Transverse colon (tissue), 4 donors: ENCODE measurements at regions not wholly inside any gene's neighbourhood (a gene's known extent, or its start where the extent isn't known, plus 50 kb on each side); places are given as distances from the start of the nearest gene placed in this dataset.

Experiments
- EP300 ChIP-seq: sonication (generic); formaldehyde crosslinking; IDR thresholded peaks from one replicate; pipeline ENCODE4 v1.6.1; 2017; ENCODE audit warnings: antibody characterized with exemption, low read depth
- POLR2AphosphoS5 ChIP-seq, 3 donors: sonication (generic); formaldehyde crosslinking; IDR thresholded peaks; one replicate each; pipeline ENCODE4 v1.6.1; 2016; ENCODE audit warnings: antibody characterized with exemption in 3 of 3
- TF ChIP-seq, protein P1 (sequence below), 5 experiments: fragments of 200-600 bp in 3 of 5; fragments of 450-650 bp in 2 of 5; sonication (generic) in 3 of 5; IDR thresholded peaks; 1 replicate in 2 of 5; 2 replicates in 3 of 5; pipeline ENCODE4 v1.5.1; 2016 to 2017; ENCODE audit warnings: antibody characterized with exemption in 5 of 5, inconsistent platforms in 3 of 5, mild to moderate bottlenecking in 2 of 5, moderate library complexity in 1 of 5

- TF ChIP-seq, protein P1, sequence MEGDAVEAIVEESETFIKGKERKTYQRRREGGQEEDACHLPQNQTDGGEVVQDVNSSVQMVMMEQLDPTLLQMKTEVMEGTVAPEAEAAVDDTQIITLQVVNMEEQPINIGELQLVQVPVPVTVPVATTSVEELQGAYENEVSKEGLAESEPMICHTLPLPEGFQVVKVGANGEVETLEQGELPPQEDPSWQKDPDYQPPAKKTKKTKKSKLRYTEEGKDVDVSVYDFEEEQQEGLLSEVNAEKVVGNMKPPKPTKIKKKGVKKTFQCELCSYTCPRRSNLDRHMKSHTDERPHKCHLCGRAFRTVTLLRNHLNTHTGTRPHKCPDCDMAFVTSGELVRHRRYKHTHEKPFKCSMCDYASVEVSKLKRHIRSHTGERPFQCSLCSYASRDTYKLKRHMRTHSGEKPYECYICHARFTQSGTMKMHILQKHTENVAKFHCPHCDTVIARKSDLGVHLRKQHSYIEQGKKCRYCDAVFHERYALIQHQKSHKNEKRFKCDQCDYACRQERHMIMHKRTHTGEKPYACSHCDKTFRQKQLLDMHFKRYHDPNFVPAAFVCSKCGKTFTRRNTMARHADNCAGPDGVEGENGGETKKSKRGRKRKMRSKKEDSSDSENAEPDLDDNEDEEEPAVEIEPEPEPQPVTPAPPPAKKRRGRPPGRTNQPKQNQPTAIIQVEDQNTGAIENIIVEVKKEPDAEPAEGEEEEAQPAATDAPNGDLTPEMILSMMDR (IDR thresholded peaks at IDR 0.05) = no peak
- TF ChIP-seq EP300 = no peak
- TF ChIP-seq POLR2AphosphoS5 (IDR thresholded peaks at IDR 0.05) = no peak
These were observed 588.8 kb downstream of the MAFB start for GRCh38 chr20:40100261-40100660.
